ENCODE measurements at regions not wholly inside any gene's neighbourhood (a gene's known extent, or its start where the extent isn't known, plus 50 kb on each side); places are given as distances from the start of the nearest gene placed in this dataset.
"Not testable (repeated sequence)": the region's sequence is repeated elsewhere in the genome, so short reads cannot be mapped to it uniquely, and the experiment has no call there.

DNA sequence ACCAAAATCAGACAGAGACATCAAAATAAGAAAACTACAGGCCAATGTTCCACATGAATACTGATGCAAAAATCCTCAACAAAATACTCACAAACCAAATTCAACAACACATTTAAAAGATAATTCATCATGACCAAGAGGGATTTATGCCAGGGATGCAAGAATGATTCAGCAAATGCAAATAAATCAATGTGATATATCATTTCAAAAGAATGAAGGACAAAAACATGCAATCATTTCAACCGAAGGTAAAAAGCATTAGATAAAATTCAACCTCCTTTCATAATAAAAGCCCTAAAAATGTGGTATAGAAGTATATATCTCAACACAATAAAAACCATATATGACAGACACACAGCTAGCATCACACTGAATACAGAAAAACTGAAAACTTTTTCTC, 81.5 kb upstream of the LYPLAL1 start (continued):
- TF ChIP-seq KDM1A (IDR thresholded peaks at IDR 0.05; ENCODE audit: low read depth): no peak
- TF ChIP-seq RNF2 (IDR thresholded peaks at IDR 0.05; ENCODE audit: borderline replicate concordance, low read depth): no peak
- no peak for TF ChIP-seq POLR2A (IDR thresholded peaks at IDR 0.05; ENCODE audit: low read length)
- no peak for TF ChIP-seq RARB (CRISPR knock-in tag; IDR thresholded peaks at IDR 0.05)
- no peak for TF ChIP-seq ZNF302 (CRISPR knock-in tag; IDR thresholded peaks at IDR 0.05)
- no peak for TF ChIP-seq HOXB13 (CRISPR knock-in tag; IDR thresholded peaks at IDR 0.05; ENCODE audit: low read depth)
- TF ChIP-seq, protein P1, sequence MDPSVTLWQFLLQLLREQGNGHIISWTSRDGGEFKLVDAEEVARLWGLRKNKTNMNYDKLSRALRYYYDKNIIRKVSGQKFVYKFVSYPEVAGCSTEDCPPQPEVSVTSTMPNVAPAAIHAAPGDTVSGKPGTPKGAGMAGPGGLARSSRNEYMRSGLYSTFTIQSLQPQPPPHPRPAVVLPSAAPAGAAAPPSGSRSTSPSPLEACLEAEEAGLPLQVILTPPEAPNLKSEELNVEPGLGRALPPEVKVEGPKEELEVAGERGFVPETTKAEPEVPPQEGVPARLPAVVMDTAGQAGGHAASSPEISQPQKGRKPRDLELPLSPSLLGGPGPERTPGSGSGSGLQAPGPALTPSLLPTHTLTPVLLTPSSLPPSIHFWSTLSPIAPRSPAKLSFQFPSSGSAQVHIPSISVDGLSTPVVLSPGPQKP (IDR thresholded peaks at IDR 0.05; ENCODE audit: low read depth, low read length): no peak
- TF ChIP-seq HDAC2 (IDR thresholded peaks at IDR 0.05): no peak
- TF ChIP-seq, protein P2, sequence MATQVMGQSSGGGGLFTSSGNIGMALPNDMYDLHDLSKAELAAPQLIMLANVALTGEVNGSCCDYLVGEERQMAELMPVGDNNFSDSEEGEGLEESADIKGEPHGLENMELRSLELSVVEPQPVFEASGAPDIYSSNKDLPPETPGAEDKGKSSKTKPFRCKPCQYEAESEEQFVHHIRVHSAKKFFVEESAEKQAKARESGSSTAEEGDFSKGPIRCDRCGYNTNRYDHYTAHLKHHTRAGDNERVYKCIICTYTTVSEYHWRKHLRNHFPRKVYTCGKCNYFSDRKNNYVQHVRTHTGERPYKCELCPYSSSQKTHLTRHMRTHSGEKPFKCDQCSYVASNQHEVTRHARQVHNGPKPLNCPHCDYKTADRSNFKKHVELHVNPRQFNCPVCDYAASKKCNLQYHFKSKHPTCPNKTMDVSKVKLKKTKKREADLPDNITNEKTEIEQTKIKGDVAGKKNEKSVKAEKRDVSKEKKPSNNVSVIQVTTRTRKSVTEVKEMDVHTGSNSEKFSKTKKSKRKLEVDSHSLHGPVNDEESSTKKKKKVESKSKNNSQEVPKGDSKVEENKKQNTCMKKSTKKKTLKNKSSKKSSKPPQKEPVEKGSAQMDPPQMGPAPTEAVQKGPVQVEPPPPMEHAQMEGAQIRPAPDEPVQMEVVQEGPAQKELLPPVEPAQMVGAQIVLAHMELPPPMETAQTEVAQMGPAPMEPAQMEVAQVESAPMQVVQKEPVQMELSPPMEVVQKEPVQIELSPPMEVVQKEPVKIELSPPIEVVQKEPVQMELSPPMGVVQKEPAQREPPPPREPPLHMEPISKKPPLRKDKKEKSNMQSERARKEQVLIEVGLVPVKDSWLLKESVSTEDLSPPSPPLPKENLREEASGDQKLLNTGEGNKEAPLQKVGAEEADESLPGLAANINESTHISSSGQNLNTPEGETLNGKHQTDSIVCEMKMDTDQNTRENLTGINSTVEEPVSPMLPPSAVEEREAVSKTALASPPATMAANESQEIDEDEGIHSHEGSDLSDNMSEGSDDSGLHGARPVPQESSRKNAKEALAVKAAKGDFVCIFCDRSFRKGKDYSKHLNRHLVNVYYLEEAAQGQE (IDR thresholded peaks at IDR 0.05): no peak
- no peak for TF ChIP-seq TFCP2L1 (CRISPR knock-in tag; IDR thresholded peaks at IDR 0.05)
- TF ChIP-seq PHF8 (IDR thresholded peaks at IDR 0.05; ENCODE audit: borderline replicate concordance, low read depth): no peak
- TF ChIP-seq KDM5A (IDR thresholded peaks at IDR 0.05): no peak
- TF ChIP-seq SMC3 (IDR thresholded peaks at IDR 0.05): peak; percentile 23; the same call in 1 of the 3 replicates
- TF ChIP-seq BHLHE40 (IDR thresholded peaks at IDR 0.05; ENCODE audit: low read depth, low read length): no peak
- TF ChIP-seq ZSCAN20 (CRISPR knock-in tag; IDR thresholded peaks at IDR 0.05): no peak
- TF ChIP-seq, protein P3, sequence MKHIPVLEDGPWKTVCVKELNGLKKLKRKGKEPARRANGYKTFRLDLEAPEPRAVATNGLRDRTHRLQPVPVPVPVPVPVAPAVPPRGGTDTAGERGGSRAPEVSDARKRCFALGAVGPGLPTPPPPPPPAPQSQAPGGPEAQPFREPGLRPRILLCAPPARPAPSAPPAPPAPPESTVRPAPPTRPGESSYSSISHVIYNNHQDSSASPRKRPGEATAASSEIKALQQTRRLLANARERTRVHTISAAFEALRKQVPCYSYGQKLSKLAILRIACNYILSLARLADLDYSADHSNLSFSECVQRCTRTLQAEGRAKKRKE (CRISPR knock-in tag; IDR thresholded peaks at IDR 0.05; ENCODE audit: low read depth): no peak

DNA sequence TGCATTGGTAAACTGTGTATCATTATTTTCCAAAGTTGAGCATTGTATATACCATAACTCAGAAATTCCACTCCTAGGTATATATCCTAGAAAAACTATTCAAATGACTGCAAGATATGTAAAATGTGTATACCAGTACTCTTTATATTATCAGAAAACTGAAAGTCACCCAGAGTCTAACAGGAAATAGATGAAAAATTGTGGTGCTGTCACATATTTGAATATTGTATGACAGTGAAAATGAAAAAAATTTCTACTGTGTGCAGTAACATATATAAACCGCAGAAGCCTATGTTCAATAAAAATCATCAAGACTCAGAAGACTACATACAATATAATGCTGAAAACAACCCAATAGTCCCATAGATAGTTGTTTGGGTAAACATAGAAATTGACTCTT, 74.4 kb upstream of the LYPLAL1 start:
- no peaks in the 10 kb centered on the region for H3K4me1 ChIP-seq
- FAIRE-seq (no peak), DNase-seq (ENCODE audit: low read depth in 1 of 2, low spot score in 1 of 2) (no peak), ATAC-seq (no peak)
- H3K9me3 ChIP-seq: no peaks in the 10 kb centered on the region; the same call in 2 of the 3 replicates
- H3K27ac ChIP-seq: no peak overlapping the region
- WGBS (ENCODE audit: missing lambda C conversion rate): 33% methylated on average over 1 of the region's 1 CpG
- ChIA-PET CTCF (no interaction called here), POLR2A (no interaction called here)
- no peak overlapping the region for H3K4me2 ChIP-seq
- TF ChIP-seq EHMT2 (IDR thresholded peaks at IDR 0.05; ENCODE audit: low read depth): no peak
- H3K4me3 ChIP-seq: no peak overlapping the region

DNA sequence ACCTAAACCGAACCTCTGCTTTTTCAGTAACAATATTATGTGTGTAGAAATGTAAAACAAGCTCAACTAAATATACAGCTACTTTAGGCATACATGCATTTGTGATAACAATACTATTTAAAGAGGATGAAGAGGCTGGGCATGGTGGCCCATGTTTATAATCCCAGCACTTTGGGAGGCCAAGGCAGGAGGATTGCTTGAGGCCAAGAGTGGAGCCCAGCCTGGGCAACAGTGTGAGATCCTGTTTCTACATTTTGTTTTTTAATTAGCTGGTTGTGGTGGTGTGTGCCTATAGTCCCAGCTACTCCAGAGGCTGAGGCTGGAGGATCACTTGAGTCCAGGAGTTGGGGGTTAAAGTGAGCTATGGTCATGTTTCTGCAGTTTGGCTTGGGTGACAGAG, 73.6 kb upstream of the LYPLAL1 start:
- Histone ChIP-seq H3K4me1 (no peaks in the 10 kb centered on the region), H3K9me3 (no peaks in the 10 kb centered on the region), H3K4me2 (no peak overlapping the region), H3K27ac (no peak overlapping the region), H3K4me3 (no peak overlapping the region)
- ChIA-PET CTCF (interaction anchor here (0.6 kb wide), 1 partner anchor 393 kb away, joined by 3 read pairs; no protein-coding TSS in a partner anchor), POLR2A (no interaction called here)
- DNase-seq (ENCODE audit: low read depth in 1 of 2, low spot score in 1 of 2): no peak
- WGBS (ENCODE audit: missing lambda C conversion rate): 4% methylated on average over 1 of the region's 1 CpG
- no peak for ATAC-seq
- no peak for FAIRE-seq
- TF ChIP-seq, protein P4, sequence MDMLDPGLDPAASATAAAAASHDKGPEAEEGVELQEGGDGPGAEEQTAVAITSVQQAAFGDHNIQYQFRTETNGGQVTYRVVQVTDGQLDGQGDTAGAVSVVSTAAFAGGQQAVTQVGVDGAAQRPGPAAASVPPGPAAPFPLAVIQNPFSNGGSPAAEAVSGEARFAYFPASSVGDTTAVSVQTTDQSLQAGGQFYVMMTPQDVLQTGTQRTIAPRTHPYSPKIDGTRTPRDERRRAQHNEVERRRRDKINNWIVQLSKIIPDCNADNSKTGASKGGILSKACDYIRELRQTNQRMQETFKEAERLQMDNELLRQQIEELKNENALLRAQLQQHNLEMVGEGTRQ (IDR thresholded peaks at IDR 0.05): no peak
- TF ChIP-seq, protein P2 (IDR thresholded peaks at IDR 0.05): no peak
- no peak for TF ChIP-seq EP300 (IDR thresholded peaks at IDR 0.05)
- TF ChIP-seq, protein P5, sequence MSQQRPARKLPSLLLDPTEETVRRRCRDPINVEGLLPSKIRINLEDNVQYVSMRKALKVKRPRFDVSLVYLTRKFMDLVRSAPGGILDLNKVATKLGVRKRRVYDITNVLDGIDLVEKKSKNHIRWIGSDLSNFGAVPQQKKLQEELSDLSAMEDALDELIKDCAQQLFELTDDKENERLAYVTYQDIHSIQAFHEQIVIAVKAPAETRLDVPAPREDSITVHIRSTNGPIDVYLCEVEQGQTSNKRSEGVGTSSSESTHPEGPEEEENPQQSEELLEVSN (IDR thresholded peaks at IDR 0.05; ENCODE audit: borderline replicate concordance, low read depth): no peak
- no peak for TF ChIP-seq CHD2 (IDR thresholded peaks at IDR 0.05; ENCODE audit: low read length, partially characterized antibody)
- TF ChIP-seq, protein P6, sequence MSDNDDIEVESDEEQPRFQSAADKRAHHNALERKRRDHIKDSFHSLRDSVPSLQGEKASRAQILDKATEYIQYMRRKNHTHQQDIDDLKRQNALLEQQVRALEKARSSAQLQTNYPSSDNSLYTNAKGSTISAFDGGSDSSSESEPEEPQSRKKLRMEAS (IDR thresholded peaks at IDR 0.05): no peak
- TF ChIP-seq HOXB13 (CRISPR knock-in tag; IDR thresholded peaks at IDR 0.05; ENCODE audit: low read depth): no peak

DNA sequence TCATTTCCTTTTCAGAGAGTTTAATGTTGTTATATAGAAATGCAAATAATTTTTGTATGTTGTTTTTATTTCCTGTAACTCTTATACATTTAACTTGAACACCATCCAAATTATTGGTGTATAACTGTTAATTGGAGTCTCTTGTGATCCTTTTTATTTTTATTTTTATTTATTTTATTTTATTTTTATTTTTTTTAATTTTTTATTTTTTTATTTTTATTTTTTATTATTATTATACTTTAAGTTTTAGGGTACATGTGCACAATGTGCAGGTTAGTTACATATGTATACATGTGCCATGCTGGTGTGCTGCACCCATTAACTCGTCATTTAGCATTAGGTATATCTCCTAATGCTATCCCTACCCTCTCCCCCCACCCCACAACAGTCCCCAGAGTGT, 71.2 kb upstream of the LYPLAL1 start:
- FAIRE-seq; ATAC-seq; H3K4me2 ChIP-seq; H3K9me3 ChIP-seq; CTCF ChIA-PET; H3K4me3 ChIP-seq; H3K27ac ChIP-seq; DNase-seq (ENCODE audit: low read depth in 1 of 2, low spot score in 1 of 2); H3K4me1 ChIP-seq; POLR2A ChIA-PET: not testable (repeated sequence)
- WGBS (ENCODE audit: missing lambda C conversion rate): 0% methylated on average over 1 of the region's 1 CpG
